ENCODE measurements at regions not wholly inside any gene's neighbourhood (a gene's known extent, or its start where the extent isn't known, plus 50 kb on each side); places are given as distances from the start of the nearest gene placed in this dataset.

- no peak overlapping the region for H4K91ac ChIP-seq (ENCODE audit: low read depth, low read length, poor library complexity)
- H3K23ac ChIP-seq (ENCODE audit: low read depth, low read length, poor library complexity) = no peak overlapping the region
- H3K4me2 ChIP-seq (ENCODE audit: insufficient read depth, low read length, poor library complexity, severe bottlenecking) = no peak overlapping the region
- no peak overlapping the region for H3K18ac ChIP-seq (ENCODE audit: low read length)
- no peak overlapping the region for H4K8ac ChIP-seq (ENCODE audit: low read depth, low read length)
- no peak overlapping the region for H2BK12ac ChIP-seq (ENCODE audit: low read length)
- no peak overlapping the region for H3K14ac ChIP-seq (ENCODE audit: low read length)
- no peak for DNase-seq (ENCODE audit: low spot score)
- H3K36me3 ChIP-seq (replicated peaks in 1 of 2; ENCODE audit: control insufficient read depth in 2 of 2, insufficient read depth in 2 of 2, low read length in 2 of 2) = no peaks in the 10 kb centered on the region
- H2BK120ac ChIP-seq (ENCODE audit: low read depth, low read length) = no peak overlapping the region
- H3K27me3 ChIP-seq (ENCODE audit: control insufficient read depth in 3 of 3, insufficient read depth in 3 of 3, low read depth in 1 of 3, low read length in 3 of 3) = no peaks in the 10 kb centered on the region
- H2BK5ac ChIP-seq (ENCODE audit: low read length) = no peak overlapping the region
- peaks cover 0 to 3% of the 10 kb centered on the region in 2 donors for H3K9me3 ChIP-seq (replicated peaks in 1 of 2; ENCODE audit: control insufficient read depth in 2 of 2, insufficient read depth in 1 of 2, low read depth in 1 of 2, low read length in 2 of 2)
- H3K9ac ChIP-seq (ENCODE audit: low read depth, low read length, poor library complexity) = no peak overlapping the region
- H3K27ac ChIP-seq (replicated peaks; ENCODE audit: low read length) = no peak overlapping the region
- no CpG with 5 or more reads among the region's 2 CpGs for WGBS, 2 donors (ENCODE audit: extremely low coverage in 2 of 2, insufficient read length in 2 of 2, insufficient replicate concordance in 1 of 2)
- no peak overlapping the region for H2BK15ac ChIP-seq (ENCODE audit: low read length)
- no peak overlapping the region for H3K4me3 ChIP-seq (ENCODE audit: low read length in 2 of 2)
- peaks cover 2 to 5% of the 10 kb centered on the region in 2 donors for H3K4me1 ChIP-seq (ENCODE audit: control insufficient read depth in 2 of 2, insufficient read depth in 1 of 2, low read depth in 1 of 2, low read length in 2 of 2)
- peak overlapping the region; percentile 58 for H2AFZ ChIP-seq (ENCODE audit: low read length)
- H3K4ac ChIP-seq (ENCODE audit: low read length) = no peak overlapping the region
- H3K79me1 ChIP-seq (ENCODE audit: low read depth, low read length) = no peaks in the 10 kb centered on the region
- no peak overlapping the region for H2AK5ac ChIP-seq (ENCODE audit: low read depth, low read length)
These were observed 246.8 kb downstream of the SNCA start for GRCh38 chr4:89590128-89590527.

GRCh38 chr4:89588421-89588820 lies 248.5 kb downstream of the SNCA start:
- H2BK15ac ChIP-seq (ENCODE audit: low read length) = no peak overlapping the region
- no peak overlapping the region for H2AFZ ChIP-seq (ENCODE audit: low read length)
- H3K9ac ChIP-seq (ENCODE audit: low read depth, low read length, poor library complexity) = no peak overlapping the region
- no peak overlapping the region for H3K18ac ChIP-seq (ENCODE audit: low read length)
- H2BK12ac ChIP-seq (ENCODE audit: low read length) = no peak overlapping the region
- no peaks in the 10 kb centered on the region for H3K27me3 ChIP-seq (ENCODE audit: control insufficient read depth in 3 of 3, insufficient read depth in 3 of 3, low read depth in 1 of 3, low read length in 3 of 3)
- no peak overlapping the region for H3K4me3 ChIP-seq (ENCODE audit: low read length in 2 of 2)
- H4K91ac ChIP-seq (ENCODE audit: low read depth, low read length, poor library complexity) = no peak overlapping the region
- H3K36me3 ChIP-seq (replicated peaks in 1 of 2; ENCODE audit: control insufficient read depth in 2 of 2, insufficient read depth in 2 of 2, low read length in 2 of 2) = no peaks in the 10 kb centered on the region
- no peak overlapping the region for H3K14ac ChIP-seq (ENCODE audit: low read length)
- H3K79me1 ChIP-seq (ENCODE audit: low read depth, low read length) = no peaks in the 10 kb centered on the region
- H3K4me2 ChIP-seq (ENCODE audit: insufficient read depth, low read length, poor library complexity, severe bottlenecking) = no peak overlapping the region
- WGBS, 2 donors (ENCODE audit: extremely low coverage in 2 of 2, insufficient read length in 2 of 2, insufficient replicate concordance in 1 of 2) = no CpG with 5 or more reads among the region's 1 CpG
- peaks cover 0 to 3% of the 10 kb centered on the region in 2 donors for H3K9me3 ChIP-seq (replicated peaks in 1 of 2; ENCODE audit: control insufficient read depth in 2 of 2, insufficient read depth in 1 of 2, low read depth in 1 of 2, low read length in 2 of 2)
- H3K23ac ChIP-seq (ENCODE audit: low read depth, low read length, poor library complexity) = no peak overlapping the region
- peaks cover 2 to 5% of the 10 kb centered on the region in 2 donors for H3K4me1 ChIP-seq (ENCODE audit: control insufficient read depth in 2 of 2, insufficient read depth in 1 of 2, low read depth in 1 of 2, low read length in 2 of 2)
- H2AK5ac ChIP-seq (ENCODE audit: low read depth, low read length) = no peak overlapping the region
- no peak overlapping the region for H2BK120ac ChIP-seq (ENCODE audit: low read depth, low read length)
- H3K4ac ChIP-seq (ENCODE audit: low read length) = no peak overlapping the region
- no peak overlapping the region for H4K8ac ChIP-seq (ENCODE audit: low read depth, low read length)
- no peak overlapping the region for H3K27ac ChIP-seq (replicated peaks; ENCODE audit: low read length)
- H2BK5ac ChIP-seq (ENCODE audit: low read length) = no peak overlapping the region
- DNase-seq (ENCODE audit: low spot score) = no peak

- Histone ChIP-seq H3K23ac (ENCODE audit: low read depth, low read length, poor library complexity) (no peak overlapping the region), H3K4me3 (ENCODE audit: low read length in 2 of 2) (no peak overlapping the region), H2AK5ac (ENCODE audit: low read depth, low read length) (no peak overlapping the region), H3K79me1 (ENCODE audit: low read depth, low read length) (no peaks in the 10 kb centered on the region), H3K18ac (ENCODE audit: low read length) (no peak overlapping the region), H3K4me2 (ENCODE audit: insufficient read depth, low read length, poor library complexity, severe bottlenecking) (no peak overlapping the region), H3K27ac (replicated peaks; ENCODE audit: low read length) (no peak overlapping the region), H2BK15ac (ENCODE audit: low read length) (no peak overlapping the region), H3K36me3 (replicated peaks in 1 of 2; ENCODE audit: control insufficient read depth in 2 of 2, insufficient read depth in 2 of 2, low read length in 2 of 2) (no peaks in the 10 kb centered on the region), H3K4me1 (ENCODE audit: control insufficient read depth in 2 of 2, insufficient read depth in 1 of 2, low read depth in 1 of 2, low read length in 2 of 2) (peaks cover 2 to 5% of the 10 kb centered on the region in 2 donors), H2BK120ac (ENCODE audit: low read depth, low read length) (no peak overlapping the region), H3K9me3 (replicated peaks in 1 of 2; ENCODE audit: control insufficient read depth in 2 of 2, insufficient read depth in 1 of 2, low read depth in 1 of 2, low read length in 2 of 2) (peaks cover 0 to 3% of the 10 kb centered on the region in 2 donors), H2BK12ac (ENCODE audit: low read length) (no peak overlapping the region), H3K14ac (ENCODE audit: low read length) (no peak overlapping the region), H3K4ac (ENCODE audit: low read length) (no peak overlapping the region), H2AFZ (ENCODE audit: low read length) (no peak overlapping the region), H3K9ac (ENCODE audit: low read depth, low read length, poor library complexity) (no peak overlapping the region), H4K8ac (ENCODE audit: low read depth, low read length) (no peak overlapping the region), H4K91ac (ENCODE audit: low read depth, low read length, poor library complexity) (no peak overlapping the region), H3K27me3 (ENCODE audit: control insufficient read depth in 3 of 3, insufficient read depth in 3 of 3, low read depth in 1 of 3, low read length in 3 of 3) (no peaks in the 10 kb centered on the region), H2BK5ac (ENCODE audit: low read length) (no peak overlapping the region)
- no peak for DNase-seq (ENCODE audit: low spot score)
- WGBS, 2 donors (ENCODE audit: extremely low coverage in 2 of 2, insufficient read length in 2 of 2, insufficient replicate concordance in 1 of 2) = no CpG with 5 or more reads among the region's 2 CpGs
These were observed 249.6 kb downstream of the SNCA start for GRCh38 chr4:89587364-89587763.

- Histone ChIP-seq H3K9ac (ENCODE audit: low read depth, low read length, poor library complexity) (no peak overlapping the region), H3K18ac (ENCODE audit: low read length) (no peak overlapping the region), H3K4me1 (ENCODE audit: control insufficient read depth in 2 of 2, insufficient read depth in 1 of 2, low read depth in 1 of 2, low read length in 2 of 2) (peaks cover 2 to 5% of the 10 kb centered on the region in 2 donors), H3K79me1 (ENCODE audit: low read depth, low read length) (no peaks in the 10 kb centered on the region), H2BK15ac (ENCODE audit: low read length) (no peak overlapping the region), H2BK12ac (ENCODE audit: low read length) (no peak overlapping the region), H4K91ac (ENCODE audit: low read depth, low read length, poor library complexity) (no peak overlapping the region), H3K36me3 (replicated peaks in 1 of 2; ENCODE audit: control insufficient read depth in 2 of 2, insufficient read depth in 2 of 2, low read length in 2 of 2) (no peaks in the 10 kb centered on the region), H3K27me3 (ENCODE audit: control insufficient read depth in 3 of 3, insufficient read depth in 3 of 3, low read depth in 1 of 3, low read length in 3 of 3) (no peaks in the 10 kb centered on the region), H2BK5ac (ENCODE audit: low read length) (no peak overlapping the region), H3K4ac (ENCODE audit: low read length) (no peak overlapping the region), H3K4me3 (ENCODE audit: low read length in 2 of 2) (no peak overlapping the region), H3K9me3 (replicated peaks in 1 of 2; ENCODE audit: control insufficient read depth in 2 of 2, insufficient read depth in 1 of 2, low read depth in 1 of 2, low read length in 2 of 2) (peaks cover 0 to 2% of the 10 kb centered on the region in 2 donors), H2AK5ac (ENCODE audit: low read depth, low read length) (no peak overlapping the region), H2BK120ac (ENCODE audit: low read depth, low read length) (no peak overlapping the region), H4K8ac (ENCODE audit: low read depth, low read length) (no peak overlapping the region), H3K23ac (ENCODE audit: low read depth, low read length, poor library complexity) (no peak overlapping the region), H3K14ac (ENCODE audit: low read length) (no peak overlapping the region), H2AFZ (ENCODE audit: low read length) (no peak overlapping the region), H3K27ac (replicated peaks; ENCODE audit: low read length) (no peak overlapping the region), H3K4me2 (ENCODE audit: insufficient read depth, low read length, poor library complexity, severe bottlenecking) (no peak overlapping the region)
- WGBS, 2 donors (ENCODE audit: extremely low coverage in 2 of 2, insufficient read length in 2 of 2, insufficient replicate concordance in 1 of 2) = no CpG with 5 or more reads among the region's 2 CpGs
- DNase-seq (ENCODE audit: low spot score) = no peak
These were observed 250.1 kb downstream of the SNCA start for GRCh38 chr4:89586864-89587263.

All from neuronal stem cell (in vitro differentiated cells).